ENCODE measurements at regions not wholly inside any gene's neighbourhood (a gene's known extent, or its start where the extent isn't known, plus 50 kb on each side); places are given as distances from the start of the nearest gene placed in this dataset.
"Not testable (repeated sequence)": the region's sequence is repeated elsewhere in the genome, so short reads cannot be mapped to it uniquely, and the experiment has no call there.

DNA sequence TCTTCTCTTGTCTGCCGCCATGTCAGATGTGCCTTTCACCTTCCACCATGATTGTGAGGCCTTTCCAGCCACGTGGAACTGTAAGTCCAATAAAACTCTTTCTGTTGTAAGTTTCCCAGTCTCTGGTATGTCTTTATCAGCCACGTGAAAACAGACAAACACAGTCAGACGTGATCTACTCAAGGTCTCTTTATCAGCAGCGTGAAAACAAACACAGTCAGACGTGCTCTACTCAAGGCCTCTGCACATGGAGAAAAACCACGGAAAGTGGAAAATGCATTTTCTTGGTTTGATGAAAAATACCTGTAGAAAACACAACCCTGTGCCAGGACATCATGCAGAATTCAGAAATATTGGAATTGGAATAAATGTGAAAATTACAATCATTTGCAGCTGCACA lies 1115.7 kb downstream of the TMEM121 start:
- no peaks in the 10 kb centered on the region for H3K4me1 ChIP-seq (ENCODE audit: control insufficient read depth in 4 of 4, insufficient read depth in 4 of 4, low read length in 3 of 4)
- 36% methylated on average over 7 of the region's 7 CpGs for WGBS
- no peak for DNase-seq (ENCODE audit: low spot score)
- peaks cover 0 to 6% (median 1%) of the 10 kb centered on the region in 4 donors for H3K27me3 ChIP-seq (ENCODE audit: control insufficient read depth in 4 of 4, insufficient read depth in 4 of 4, low read length in 3 of 4)
- TF ChIP-seq, protein P1, sequence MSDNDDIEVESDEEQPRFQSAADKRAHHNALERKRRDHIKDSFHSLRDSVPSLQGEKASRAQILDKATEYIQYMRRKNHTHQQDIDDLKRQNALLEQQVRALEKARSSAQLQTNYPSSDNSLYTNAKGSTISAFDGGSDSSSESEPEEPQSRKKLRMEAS (IDR thresholded peaks at IDR 0.05), result no peak
- TF ChIP-seq NR2F2 (IDR thresholded peaks at IDR 0.05) (no peak), FOXA1 (IDR thresholded peaks at IDR 0.05) (no peak), JUND (IDR thresholded peaks at IDR 0.05) (no peak), HNF4A (conservative IDR thresholded peaks at IDR 0.05) (no peak), HNF4G (IDR thresholded peaks at IDR 0.05) (no peak), FOXA2 (IDR thresholded peaks at IDR 0.05) (no peak), SP1 (IDR thresholded peaks at IDR 0.05) (no peak), RXRA (IDR thresholded peaks at IDR 0.05) (no peak), TAF1 (conservative IDR thresholded peaks at IDR 0.05) (no peak), EGR1 (IDR thresholded peaks at IDR 0.05; ENCODE audit: low read depth in 2 of 2) (no peak), RAD21 (IDR thresholded peaks at IDR 0.05) (no peak)
- TF ChIP-seq, protein P2, sequence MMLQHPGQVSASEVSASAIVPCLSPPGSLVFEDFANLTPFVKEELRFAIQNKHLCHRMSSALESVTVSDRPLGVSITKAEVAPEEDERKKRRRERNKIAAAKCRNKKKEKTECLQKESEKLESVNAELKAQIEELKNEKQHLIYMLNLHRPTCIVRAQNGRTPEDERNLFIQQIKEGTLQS (IDR thresholded peaks at IDR 0.05), result no peak
- TF ChIP-seq, protein P3, sequence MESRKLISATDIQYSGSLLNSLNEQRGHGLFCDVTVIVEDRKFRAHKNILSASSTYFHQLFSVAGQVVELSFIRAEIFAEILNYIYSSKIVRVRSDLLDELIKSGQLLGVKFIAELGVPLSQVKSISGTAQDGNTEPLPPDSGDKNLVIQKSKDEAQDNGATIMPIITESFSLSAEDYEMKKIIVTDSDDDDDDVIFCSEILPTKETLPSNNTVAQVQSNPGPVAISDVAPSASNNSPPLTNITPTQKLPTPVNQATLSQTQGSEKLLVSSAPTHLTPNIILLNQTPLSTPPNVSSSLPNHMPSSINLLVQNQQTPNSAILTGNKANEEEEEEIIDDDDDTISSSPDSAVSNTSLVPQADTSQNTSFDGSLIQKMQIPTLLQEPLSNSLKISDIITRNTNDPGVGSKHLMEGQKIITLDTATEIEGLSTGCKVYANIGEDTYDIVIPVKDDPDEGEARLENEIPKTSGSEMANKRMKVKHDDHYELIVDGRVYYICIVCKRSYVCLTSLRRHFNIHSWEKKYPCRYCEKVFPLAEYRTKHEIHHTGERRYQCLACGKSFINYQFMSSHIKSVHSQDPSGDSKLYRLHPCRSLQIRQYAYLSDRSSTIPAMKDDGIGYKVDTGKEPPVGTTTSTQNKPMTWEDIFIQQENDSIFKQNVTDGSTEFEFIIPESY (IDR thresholded peaks at IDR 0.05), result no peak
- no peaks in the 10 kb centered on the region for H3K36me3 ChIP-seq (ENCODE audit: control insufficient read depth in 4 of 4, insufficient read depth in 3 of 4, low read depth in 1 of 4, low read length in 3 of 4)
- no peak overlapping the region for H3K4me3 ChIP-seq (ENCODE audit: low read depth in 1 of 3, low read length in 3 of 3)
- H3K27ac ChIP-seq (ENCODE audit: low read depth in 1 of 2, low read length in 2 of 2), result no peak overlapping the region
- no peak overlapping the region for H3K9ac ChIP-seq (ENCODE audit: low read depth in 1 of 2, low read length in 2 of 2)
- H3K9me3 ChIP-seq (ENCODE audit: control insufficient read depth in 4 of 4, low read length in 3 of 4), result no peaks in the 10 kb centered on the region

DNA sequence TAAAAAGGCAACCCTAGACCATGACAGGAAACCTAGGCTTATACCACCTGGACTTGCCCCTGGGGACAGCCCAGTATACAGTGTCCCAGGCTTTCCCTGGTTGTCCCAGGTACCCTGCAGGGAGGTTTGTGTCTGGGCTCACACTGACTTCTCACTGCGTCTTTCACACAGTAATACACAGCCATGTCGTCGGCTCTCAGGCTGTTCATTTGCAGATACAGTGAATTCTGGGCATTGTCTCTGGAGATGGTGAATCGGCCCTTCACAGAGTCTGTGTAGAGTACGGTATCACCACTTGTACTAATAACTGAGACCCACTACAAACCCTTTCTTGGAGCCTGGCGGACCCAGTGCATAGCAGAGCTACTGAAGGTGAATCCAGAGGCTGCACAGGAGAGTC lies 1116.6 kb downstream of the TMEM121 start:
- not testable (repeated sequence) for H3K27me3 ChIP-seq (ENCODE audit: control insufficient read depth in 4 of 4, insufficient read depth in 4 of 4, low read length in 3 of 4); H3K27ac ChIP-seq (ENCODE audit: low read depth in 1 of 2, low read length in 2 of 2); H3K9me3 ChIP-seq (ENCODE audit: control insufficient read depth in 4 of 4, low read length in 3 of 4); H3K4me3 ChIP-seq (ENCODE audit: low read depth in 1 of 3, low read length in 3 of 3); DNase-seq (ENCODE audit: low spot score); H3K9ac ChIP-seq (ENCODE audit: low read depth in 1 of 2, low read length in 2 of 2); H3K36me3 ChIP-seq (ENCODE audit: control insufficient read depth in 4 of 4, insufficient read depth in 3 of 4, low read depth in 1 of 4, low read length in 3 of 4); H3K4me1 ChIP-seq (ENCODE audit: control insufficient read depth in 4 of 4, insufficient read depth in 4 of 4, low read length in 3 of 4)
- 59% methylated on average over 6 of the region's 6 CpGs for WGBS

DNA sequence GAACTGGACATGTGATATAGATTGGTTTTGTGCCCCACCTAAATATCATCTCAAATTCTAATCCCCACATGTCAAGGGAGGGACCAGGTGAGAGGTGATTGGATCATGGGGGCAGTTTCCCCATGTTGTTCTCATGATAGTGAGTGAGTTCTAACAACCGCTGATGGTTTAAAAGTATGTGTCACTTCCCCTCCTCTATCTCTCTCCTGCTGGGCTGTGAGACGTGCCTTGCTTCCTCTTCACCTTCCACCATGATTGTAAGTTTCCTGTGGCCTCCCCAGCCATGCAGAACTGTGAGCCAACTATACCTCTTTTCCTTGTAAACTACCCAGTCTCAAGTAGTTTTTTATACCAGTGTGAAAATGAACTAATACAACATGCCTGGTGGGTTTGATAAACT lies 1122.5 kb downstream of the TMEM121 start:
- H3K27ac ChIP-seq (ENCODE audit: low read depth in 1 of 2, low read length in 2 of 2); H3K36me3 ChIP-seq (ENCODE audit: control insufficient read depth in 4 of 4, insufficient read depth in 3 of 4, low read depth in 1 of 4, low read length in 3 of 4); DNase-seq (ENCODE audit: low spot score); H3K9ac ChIP-seq (ENCODE audit: low read depth in 1 of 2, low read length in 2 of 2); H3K4me1 ChIP-seq (ENCODE audit: control insufficient read depth in 4 of 4, insufficient read depth in 4 of 4, low read length in 3 of 4); H3K9me3 ChIP-seq (ENCODE audit: control insufficient read depth in 4 of 4, low read length in 3 of 4); H3K4me3 ChIP-seq (ENCODE audit: low read depth in 1 of 3, low read length in 3 of 3): not testable (repeated sequence)
- 19% methylated on average over 2 of the region's 2 CpGs for WGBS
- H3K27me3 ChIP-seq (ENCODE audit: control insufficient read depth in 4 of 4, insufficient read depth in 4 of 4, low read length in 3 of 4), result peaks cover 0 to 11% (median 4%) of the 10 kb centered on the region in 4 donors

DNA sequence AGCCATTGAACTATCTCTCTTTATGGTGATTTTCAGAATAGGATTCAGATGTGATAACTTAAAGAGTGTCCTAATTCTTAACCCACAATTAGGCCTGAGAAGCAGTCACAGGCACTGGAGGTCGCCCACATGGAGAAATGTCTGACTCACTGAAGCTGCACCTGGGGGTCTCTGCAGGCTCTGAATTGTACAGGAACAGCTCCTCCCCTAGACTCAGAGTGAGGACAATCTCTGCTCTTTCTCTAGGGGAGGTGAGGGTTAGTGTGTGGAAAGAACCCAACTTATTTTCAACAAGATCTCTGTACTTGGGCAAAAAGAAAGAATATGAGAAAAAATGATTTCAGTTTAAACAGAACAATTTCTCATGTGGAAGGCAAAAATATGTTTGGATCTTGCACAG lies 1124.6 kb downstream of the TMEM121 start:
- WGBS, result 17% methylated on average over 1 of the region's 1 CpG
- TF ChIP-seq TAF1 (conservative IDR thresholded peaks at IDR 0.05), result no peak
- TF ChIP-seq, protein P2 (IDR thresholded peaks at IDR 0.05), result no peak
- no peak for TF ChIP-seq HNF4G (IDR thresholded peaks at IDR 0.05)
- TF ChIP-seq, protein P4, sequence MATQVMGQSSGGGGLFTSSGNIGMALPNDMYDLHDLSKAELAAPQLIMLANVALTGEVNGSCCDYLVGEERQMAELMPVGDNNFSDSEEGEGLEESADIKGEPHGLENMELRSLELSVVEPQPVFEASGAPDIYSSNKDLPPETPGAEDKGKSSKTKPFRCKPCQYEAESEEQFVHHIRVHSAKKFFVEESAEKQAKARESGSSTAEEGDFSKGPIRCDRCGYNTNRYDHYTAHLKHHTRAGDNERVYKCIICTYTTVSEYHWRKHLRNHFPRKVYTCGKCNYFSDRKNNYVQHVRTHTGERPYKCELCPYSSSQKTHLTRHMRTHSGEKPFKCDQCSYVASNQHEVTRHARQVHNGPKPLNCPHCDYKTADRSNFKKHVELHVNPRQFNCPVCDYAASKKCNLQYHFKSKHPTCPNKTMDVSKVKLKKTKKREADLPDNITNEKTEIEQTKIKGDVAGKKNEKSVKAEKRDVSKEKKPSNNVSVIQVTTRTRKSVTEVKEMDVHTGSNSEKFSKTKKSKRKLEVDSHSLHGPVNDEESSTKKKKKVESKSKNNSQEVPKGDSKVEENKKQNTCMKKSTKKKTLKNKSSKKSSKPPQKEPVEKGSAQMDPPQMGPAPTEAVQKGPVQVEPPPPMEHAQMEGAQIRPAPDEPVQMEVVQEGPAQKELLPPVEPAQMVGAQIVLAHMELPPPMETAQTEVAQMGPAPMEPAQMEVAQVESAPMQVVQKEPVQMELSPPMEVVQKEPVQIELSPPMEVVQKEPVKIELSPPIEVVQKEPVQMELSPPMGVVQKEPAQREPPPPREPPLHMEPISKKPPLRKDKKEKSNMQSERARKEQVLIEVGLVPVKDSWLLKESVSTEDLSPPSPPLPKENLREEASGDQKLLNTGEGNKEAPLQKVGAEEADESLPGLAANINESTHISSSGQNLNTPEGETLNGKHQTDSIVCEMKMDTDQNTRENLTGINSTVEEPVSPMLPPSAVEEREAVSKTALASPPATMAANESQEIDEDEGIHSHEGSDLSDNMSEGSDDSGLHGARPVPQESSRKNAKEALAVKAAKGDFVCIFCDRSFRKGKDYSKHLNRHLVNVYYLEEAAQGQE (IDR thresholded peaks at IDR 0.05), result no peak
- no peak for TF ChIP-seq GABPA (IDR thresholded peaks at IDR 0.05 in 1 of 2, conservative IDR thresholded peaks at IDR 0.05 in 1 of 2)
- TF ChIP-seq, protein P1 (IDR thresholded peaks at IDR 0.05), result no peak
- TF ChIP-seq RXRA (IDR thresholded peaks at IDR 0.05), result no peak
- no peak for TF ChIP-seq FOXA1 (IDR thresholded peaks at IDR 0.05)
- TF ChIP-seq, protein P3 (IDR thresholded peaks at IDR 0.05), result no peak

More for the DNA sequence above, 1124.6 kb downstream of the TMEM121 start:
- Histone ChIP-seq H3K4me1 (ENCODE audit: control insufficient read depth in 4 of 4, insufficient read depth in 4 of 4, low read length in 3 of 4) (no peaks in the 10 kb centered on the region), H3K4me3 (ENCODE audit: low read depth in 1 of 3, low read length in 3 of 3) (no peak overlapping the region), H3K36me3 (ENCODE audit: control insufficient read depth in 4 of 4, insufficient read depth in 3 of 4, low read depth in 1 of 4, low read length in 3 of 4) (no peaks in the 10 kb centered on the region), H3K27ac (ENCODE audit: low read depth in 1 of 2, low read length in 2 of 2) (no peak overlapping the region), H3K9me3 (ENCODE audit: control insufficient read depth in 4 of 4, low read length in 3 of 4) (no peaks in the 10 kb centered on the region), H3K27me3 (ENCODE audit: control insufficient read depth in 4 of 4, insufficient read depth in 4 of 4, low read length in 3 of 4) (peaks cover 0 to 12% (median 2%) of the 10 kb centered on the region in 4 donors), H3K9ac (ENCODE audit: low read depth in 1 of 2, low read length in 2 of 2) (no peak overlapping the region)
- DNase-seq (ENCODE audit: low spot score), result no peak
